K562 (cell line): ENCODE measurements at regions not wholly inside any gene's neighbourhood (a gene's known extent, or its start where the extent isn't known, plus 50 kb on each side); places are given as distances from the start of the nearest gene placed in this dataset.

Source experiments
- ATAC-seq: fragments of 200-7000 bp; cut with Tn5 transposase; 3 replicates; pipeline ENCODE4 v1.9.1; 2020; ENCODE audit warnings: moderate library complexity
- BruUV-seq: library from RNA; stranded (reverse); fragments of 400-500 nt; replicated peaks from 2 replicates; lab custom pipeline; 2021; lab: Mats Ljungman, UMichigan
- CTCF ChIA-PET: fragments of 300-600 bp; formaldehyde crosslinking; extraction: SDS; loops from one replicate; lab custom pipeline; 2021; ENCODE audit warnings: low intra/inter-chr PET ratio; lab: Yijun Ruan, JAX
- POLR2A ChIA-PET: fragments of 300-600, 350-650 bp; sonication (Branson Sonifier 250); formaldehyde crosslinking; extraction: SDS; loops from one replicate; lab custom pipeline; 2021; ENCODE audit warnings: antibody characterized with exemption, inconsistent platforms; lab: Yijun Ruan, JAX
- DNase-seq, 4 experiments: peaks; one replicate each; pipeline versions ENCODE4 v3.0.0 to v3.0.0-alpha.2; 2011 to 2018; ENCODE audit warnings: low spot score in 3 of 4, mixed read lengths in 3 of 4; ENCODE audit errors: extremely low read depth in 1 of 4
- FAIRE-seq: peaks from 2 replicates; lab custom pipeline; 2011; peaks lifted over from hg19 to GRCh38; lab: Jason Lieb, UNC
- H2AFZ ChIP-seq: 2 replicates; pipeline ENCODE4 v1.6.0; 2011; ENCODE audit warnings: low read depth, low read length, control low read depth, inconsistent platforms
- H3K27ac ChIP-seq: fragments of 200-600 bp; 3 replicates; pipeline ENCODE4 v1.8.0; 2011; ENCODE audit warnings: low read depth, mild to moderate bottlenecking, control low read depth, inconsistent platforms, low read length, moderate library complexity, mixed read lengths; ENCODE audit errors: extremely low read depth
- H3K27me3 ChIP-seq, 2 experiments: fragments of 300-600 bp in 1 of 2; 2 replicates in 1 of 2; 3 replicates in 1 of 2; pipeline versions ENCODE4 v1.6.0 to v1.8.0; 2011; ENCODE audit warnings: inconsistent platforms in 2 of 2, low read length in 2 of 2, mild to moderate bottlenecking in 1 of 2, mixed read lengths in 1 of 2, moderate library complexity in 1 of 2; ENCODE audit not compliant: control insufficient read depth in 2 of 2, insufficient read depth in 2 of 2
- H3K36me3 ChIP-seq: fragments of 300-600 bp; 3 replicates; pipeline ENCODE4 v1.8.0; 2011; ENCODE audit warnings: mild to moderate bottlenecking, low read length, inconsistent platforms; ENCODE audit not compliant: control insufficient read depth, insufficient read depth
- H3K4me1 ChIP-seq, 2 experiments: fragments of 200-600 bp in 1 of 2; replicated peaks in 1 of 2; 2 replicates in 1 of 2; 3 replicates in 1 of 2; pipeline versions ENCODE4 v1.5.1 to v1.8.0; 2011; ENCODE audit warnings: inconsistent platforms in 2 of 2, low read length in 2 of 2, mild to moderate bottlenecking in 1 of 2, mixed read lengths in 1 of 2, moderate library complexity in 1 of 2; ENCODE audit not compliant: control insufficient read depth in 2 of 2, insufficient read depth in 2 of 2
- H3K4me2 ChIP-seq: 2 replicates; pipeline ENCODE4 v1.6.1; 2011; ENCODE audit warnings: low read length, control low read depth, inconsistent platforms, mixed read lengths; ENCODE audit not compliant: insufficient read depth
- H3K4me3 ChIP-seq: fragments of 200-600 bp; sonication (generic), shearing (Covaris generic); 2 replicates; pipeline ENCODE4 v1.5.1; 2016; ENCODE audit warnings: control low read depth, inconsistent platforms
- H3K79me2 ChIP-seq: fragments of 200-600 bp; 3 replicates; pipeline ENCODE4 v1.8.0; 2011; ENCODE audit warnings: low read length, inconsistent platforms; ENCODE audit not compliant: control insufficient read depth, insufficient read depth
- H3K9ac ChIP-seq, 2 experiments: 2 replicates each; pipeline versions ENCODE4 v1.6.0 to v1.6.1; 2011; ENCODE audit warnings: low read depth in 2 of 2, low read length in 2 of 2, control low read depth in 1 of 2, inconsistent platforms in 1 of 2, mild to moderate bottlenecking in 1 of 2, mixed read lengths in 1 of 2; ENCODE audit not compliant: insufficient read depth in 1 of 2
- H3K9me1 ChIP-seq: one replicate; pipeline ENCODE4 v1.6.0; 2011; ENCODE audit warnings: inconsistent platforms, mild to moderate bottlenecking, low read length, moderate library complexity; ENCODE audit not compliant: control insufficient read depth, insufficient read depth
- H3K9me3 ChIP-seq: replicated peaks from 2 replicates; pipeline ENCODE4 v1.5.1; 2011; ENCODE audit warnings: low read depth, low read length, inconsistent platforms; ENCODE audit not compliant: control insufficient read depth, insufficient read depth
- H4K20me1 ChIP-seq: replicated peaks from 2 replicates; pipeline ENCODE4 v1.6.1; 2011; ENCODE audit warnings: low read length, inconsistent platforms, mixed read lengths; ENCODE audit not compliant: control insufficient read depth, insufficient read depth
- CBX2 ChIP-seq: fragments of 200-600 bp; sonication (generic); IDR thresholded peaks from one replicate; pipeline ENCODE4 v1.6.1; 2012; ENCODE audit warnings: mild to moderate bottlenecking, low read length, inconsistent platforms; ENCODE audit not compliant: insufficient read depth, poor library complexity, severe bottlenecking
- HSF4 ChIP-seq: fragments of 250-450 bp; sonication (Bioruptor Pico); IDR thresholded peaks from 2 replicates; pipeline ENCODE4 v2.1.2; 2022; ENCODE audit warnings: mild to moderate bottlenecking, moderate library complexity, borderline replicate concordance
- NFE2L1 ChIP-seq: fragments of 450-650 bp; IDR thresholded peaks from 2 replicates; pipeline ENCODE4 v1.6.1; 2016; ENCODE audit warnings: missing genetic modification characterization, low read depth, mild to moderate bottlenecking, missing compliant biosample characterization, moderate library complexity, borderline replicate concordance
- ZC3H4 ChIP-seq: sonication (generic); formaldehyde crosslinking; IDR thresholded peaks from 2 replicates; pipeline ENCODE4 v1.9.0; 2021; ENCODE audit warnings: missing genetic modification reagents, borderline replicate concordance
- ZNF431 ChIP-seq: sonication (generic); formaldehyde crosslinking; IDR thresholded peaks from 2 replicates; pipeline ENCODE4 v1.8.0; 2022; ENCODE audit warnings: mild to moderate bottlenecking, missing genetic modification reagents
- ZNF507 ChIP-seq: conservative IDR thresholded peaks from 2 replicates; pipeline ENCODE4 v1.6.1; 2017; ENCODE audit warnings: missing genetic modification characterization, missing compliant biosample characterization
- ZNF696 ChIP-seq: fragments of 250-450 bp; sonication (Bioruptor Pico); conservative IDR thresholded peaks from 2 replicates; pipeline ENCODE4 v1.4.0; 2020; ENCODE audit warnings: mild to moderate bottlenecking, moderate library complexity
- WGBS: fragments of 100-300 bp; shearing (Covaris generic); methylation state at CpG from one replicate; pipeline ENCODE4 v1.1.6; 2016; ENCODE audit warnings: low coverage, mixed read lengths; ENCODE audit not compliant: insufficient coverage; ENCODE audit errors: missing lambda C conversion rate; 5-methylcytosine and 5-hydroxymethylcytosine counted together
- in situ Hi-C: fragments of 300-500 bp; cut with MboI; formaldehyde crosslinking; loops from 4 replicates; pipeline ENCODE4 v1.15.0; 2018; ENCODE audit warnings: inconsistent platforms, mixed read lengths
- intact Hi-C: fragments of 100-400 bp; cut with micrococcal nuclease; formaldehyde crosslinking; loops from 2 replicates; pipeline ENCODE4 v1.14.2; 2022
- TF ChIP-seq, protein P1 (sequence below): sonication (generic); formaldehyde crosslinking; IDR thresholded peaks from 2 replicates; pipeline ENCODE4 v1.8.0; 2023; ENCODE audit warnings: missing genetic modification reagents, mild to moderate bottlenecking, borderline replicate concordance
- TF ChIP-seq, protein P2 (sequence below): fragments of 450-650 bp; IDR thresholded peaks from 2 replicates; pipeline ENCODE4 v1.6.1; 2016; ENCODE audit warnings: low read depth, mild to moderate bottlenecking, moderate library complexity
- TF ChIP-seq, protein P3 (sequence below), 2 experiments: IDR thresholded peaks in 1 of 2; conservative IDR thresholded peaks in 1 of 2; 2 replicates each; pipeline ENCODE4 v1.6.1; 2016; ENCODE audit warnings: low read depth in 2 of 2, mild to moderate bottlenecking in 1 of 2, missing compliant biosample characterization in 1 of 2, missing genetic modification characterization in 1 of 2, moderate library complexity in 1 of 2
- TF ChIP-seq, protein P4 (sequence below): fragments of 450-650 bp; IDR thresholded peaks from 2 replicates; pipeline ENCODE4 v1.6.1; 2016; ENCODE audit warnings: borderline replicate concordance

DNA sequence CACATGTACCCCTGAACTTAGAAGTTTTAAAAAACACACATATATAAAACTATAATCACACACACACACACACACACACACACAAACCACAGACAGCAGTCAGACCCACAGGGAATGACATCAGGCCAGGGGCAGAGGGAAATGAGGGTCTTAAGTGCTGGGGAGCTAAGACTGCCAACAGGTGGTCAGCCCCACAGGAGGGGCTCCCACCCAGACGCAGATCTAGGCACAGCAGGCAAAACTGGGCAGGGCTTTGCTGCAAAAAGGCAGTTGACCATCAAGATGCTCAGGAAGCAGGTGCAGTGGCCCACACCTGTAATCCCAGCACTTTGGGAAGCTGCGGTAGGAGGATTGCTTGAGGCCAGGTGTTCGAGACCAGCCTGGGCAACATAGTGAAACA is 121.0 kb upstream of the LSM14A start:
- Histone ChIP-seq H3K9ac (no peak overlapping the region), H3K4me1 (no peaks in the 10 kb centered on the region), H3K79me2 (no peaks in the 10 kb centered on the region), H3K4me3 (no peak overlapping the region), H2AFZ (no peak overlapping the region), H4K20me1 (no peaks in the 10 kb centered on the region), H3K9me1 (no peaks in the 10 kb centered on the region), H3K27ac (no peak overlapping the region), H3K4me2 (no peak overlapping the region), H3K36me3 (no peaks in the 10 kb centered on the region), H3K27me3 (peaks cover 5 to 26% of the 10 kb centered on the region in 2 experiments; a peak in 3 of 5 replicates), H3K9me3 (no peaks in the 10 kb centered on the region)
- no peak for FAIRE-seq
- in situ Hi-C loops = no loop called here
- 0% methylated on average over 3 of the region's 3 CpGs for WGBS
- intact Hi-C loops = no loop called here
- POLR2A ChIA-PET = interaction anchor here (0.8 to 1.5 kb wide), 2 partner anchors 10 to 13 kb away, joined by 3 to 10 read pairs; no protein-coding TSS in a partner anchor
- DNase-seq = no peak
- CTCF ChIA-PET = no interaction called here
- no TSS peak for BruUV-seq
- ATAC-seq = no peak
- TF ChIP-seq, protein P1, sequence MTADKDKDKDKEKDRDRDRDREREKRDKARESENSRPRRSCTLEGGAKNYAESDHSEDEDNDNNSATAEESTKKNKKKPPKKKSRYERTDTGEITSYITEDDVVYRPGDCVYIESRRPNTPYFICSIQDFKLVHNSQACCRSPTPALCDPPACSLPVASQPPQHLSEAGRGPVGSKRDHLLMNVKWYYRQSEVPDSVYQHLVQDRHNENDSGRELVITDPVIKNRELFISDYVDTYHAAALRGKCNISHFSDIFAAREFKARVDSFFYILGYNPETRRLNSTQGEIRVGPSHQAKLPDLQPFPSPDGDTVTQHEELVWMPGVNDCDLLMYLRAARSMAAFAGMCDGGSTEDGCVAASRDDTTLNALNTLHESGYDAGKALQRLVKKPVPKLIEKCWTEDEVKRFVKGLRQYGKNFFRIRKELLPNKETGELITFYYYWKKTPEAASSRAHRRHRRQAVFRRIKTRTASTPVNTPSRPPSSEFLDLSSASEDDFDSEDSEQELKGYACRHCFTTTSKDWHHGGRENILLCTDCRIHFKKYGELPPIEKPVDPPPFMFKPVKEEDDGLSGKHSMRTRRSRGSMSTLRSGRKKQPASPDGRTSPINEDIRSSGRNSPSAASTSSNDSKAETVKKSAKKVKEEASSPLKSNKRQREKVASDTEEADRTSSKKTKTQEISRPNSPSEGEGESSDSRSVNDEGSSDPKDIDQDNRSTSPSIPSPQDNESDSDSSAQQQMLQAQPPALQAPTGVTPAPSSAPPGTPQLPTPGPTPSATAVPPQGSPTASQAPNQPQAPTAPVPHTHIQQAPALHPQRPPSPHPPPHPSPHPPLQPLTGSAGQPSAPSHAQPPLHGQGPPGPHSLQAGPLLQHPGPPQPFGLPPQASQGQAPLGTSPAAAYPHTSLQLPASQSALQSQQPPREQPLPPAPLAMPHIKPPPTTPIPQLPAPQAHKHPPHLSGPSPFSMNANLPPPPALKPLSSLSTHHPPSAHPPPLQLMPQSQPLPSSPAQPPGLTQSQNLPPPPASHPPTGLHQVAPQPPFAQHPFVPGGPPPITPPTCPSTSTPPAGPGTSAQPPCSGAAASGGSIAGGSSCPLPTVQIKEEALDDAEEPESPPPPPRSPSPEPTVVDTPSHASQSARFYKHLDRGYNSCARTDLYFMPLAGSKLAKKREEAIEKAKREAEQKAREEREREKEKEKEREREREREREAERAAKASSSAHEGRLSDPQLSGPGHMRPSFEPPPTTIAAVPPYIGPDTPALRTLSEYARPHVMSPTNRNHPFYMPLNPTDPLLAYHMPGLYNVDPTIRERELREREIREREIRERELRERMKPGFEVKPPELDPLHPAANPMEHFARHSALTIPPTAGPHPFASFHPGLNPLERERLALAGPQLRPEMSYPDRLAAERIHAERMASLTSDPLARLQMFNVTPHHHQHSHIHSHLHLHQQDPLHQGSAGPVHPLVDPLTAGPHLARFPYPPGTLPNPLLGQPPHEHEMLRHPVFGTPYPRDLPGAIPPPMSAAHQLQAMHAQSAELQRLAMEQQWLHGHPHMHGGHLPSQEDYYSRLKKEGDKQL (CRISPR knock-in tag) = no peak
- no peak for TF ChIP-seq CBX2
- TF ChIP-seq, protein P2, sequence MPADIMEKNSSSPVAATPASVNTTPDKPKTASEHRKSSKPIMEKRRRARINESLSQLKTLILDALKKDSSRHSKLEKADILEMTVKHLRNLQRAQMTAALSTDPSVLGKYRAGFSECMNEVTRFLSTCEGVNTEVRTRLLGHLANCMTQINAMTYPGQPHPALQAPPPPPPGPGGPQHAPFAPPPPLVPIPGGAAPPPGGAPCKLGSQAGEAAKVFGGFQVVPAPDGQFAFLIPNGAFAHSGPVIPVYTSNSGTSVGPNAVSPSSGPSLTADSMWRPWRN = no peak
- TF ChIP-seq, protein P3, sequence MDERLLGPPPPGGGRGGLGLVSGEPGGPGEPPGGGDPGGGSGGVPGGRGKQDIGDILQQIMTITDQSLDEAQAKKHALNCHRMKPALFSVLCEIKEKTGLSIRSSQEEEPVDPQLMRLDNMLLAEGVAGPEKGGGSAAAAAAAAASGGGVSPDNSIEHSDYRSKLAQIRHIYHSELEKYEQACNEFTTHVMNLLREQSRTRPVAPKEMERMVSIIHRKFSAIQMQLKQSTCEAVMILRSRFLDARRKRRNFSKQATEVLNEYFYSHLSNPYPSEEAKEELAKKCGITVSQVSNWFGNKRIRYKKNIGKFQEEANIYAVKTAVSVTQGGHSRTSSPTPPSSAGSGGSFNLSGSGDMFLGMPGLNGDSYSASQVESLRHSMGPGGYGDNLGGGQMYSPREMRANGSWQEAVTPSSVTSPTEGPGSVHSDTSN (CRISPR knock-in tag; IDR thresholded peaks at IDR 0.05; ENCODE audit: low read depth) = no peak
- TF ChIP-seq, protein P3 (tag; conservative IDR thresholded peaks at IDR 0.05; ENCODE audit: low read depth) = no peak
- TF ChIP-seq, protein P4, sequence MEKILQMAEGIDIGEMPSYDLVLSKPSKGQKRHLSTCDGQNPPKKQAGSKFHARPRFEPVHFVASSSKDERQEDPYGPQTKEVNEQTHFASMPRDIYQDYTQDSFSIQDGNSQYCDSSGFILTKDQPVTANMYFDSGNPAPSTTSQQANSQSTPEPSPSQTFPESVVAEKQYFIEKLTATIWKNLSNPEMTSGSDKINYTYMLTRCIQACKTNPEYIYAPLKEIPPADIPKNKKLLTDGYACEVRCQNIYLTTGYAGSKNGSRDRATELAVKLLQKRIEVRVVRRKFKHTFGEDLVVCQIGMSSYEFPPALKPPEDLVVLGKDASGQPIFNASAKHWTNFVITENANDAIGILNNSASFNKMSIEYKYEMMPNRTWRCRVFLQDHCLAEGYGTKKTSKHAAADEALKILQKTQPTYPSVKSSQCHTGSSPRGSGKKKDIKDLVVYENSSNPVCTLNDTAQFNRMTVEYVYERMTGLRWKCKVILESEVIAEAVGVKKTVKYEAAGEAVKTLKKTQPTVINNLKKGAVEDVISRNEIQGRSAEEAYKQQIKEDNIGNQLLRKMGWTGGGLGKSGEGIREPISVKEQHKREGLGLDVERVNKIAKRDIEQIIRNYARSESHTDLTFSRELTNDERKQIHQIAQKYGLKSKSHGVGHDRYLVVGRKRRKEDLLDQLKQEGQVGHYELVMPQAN = no peak
- no peak for TF ChIP-seq ZNF696 (CRISPR knock-in tag)
- TF ChIP-seq NFE2L1 (tag) = no peak
- no peak for TF ChIP-seq ZC3H4
- no peak for TF ChIP-seq ZNF431 (CRISPR knock-in tag)
- TF ChIP-seq ZNF507 (tag) = no peak
- TF ChIP-seq HSF4 (CRISPR knock-in tag) = no peak
